ENCODE measurements at regions not wholly inside any gene's neighbourhood (a gene's known extent, or its start where the extent isn't known, plus 50 kb on each side); places are given as distances from the start of the nearest gene placed in this dataset.
"Not testable (repeated sequence)": the region's sequence is repeated elsewhere in the genome, so short reads cannot be mapped to it uniquely, and the experiment has no call there.

DNA sequence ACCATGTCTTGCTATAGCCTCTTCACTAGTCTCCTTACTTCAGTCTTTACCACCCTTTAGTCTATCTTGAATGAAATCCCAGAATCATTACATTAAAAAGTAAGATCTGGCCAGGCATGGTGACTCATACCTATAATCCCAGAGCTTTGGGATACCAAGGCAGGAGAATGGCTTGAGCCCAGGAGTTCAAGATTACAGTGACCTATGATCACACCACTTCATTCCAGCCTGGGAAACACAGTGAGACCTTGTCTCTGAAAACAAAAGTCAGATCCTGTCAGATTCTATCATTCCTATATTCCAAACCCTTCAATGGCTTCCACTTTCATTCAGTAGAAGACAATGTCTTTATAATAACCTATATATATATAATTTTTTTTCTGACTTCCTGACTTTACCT lies 237.7 kb downstream of the UBE2NL start:
- TF ChIP-seq CTCF (IDR thresholded peaks at IDR 0.05; ENCODE audit: poor library complexity, severe bottlenecking); SMC3 (conservative IDR thresholded peaks at IDR 0.05; ENCODE audit: poor library complexity); EZH2 (IDR thresholded peaks at IDR 0.05; ENCODE audit: borderline replicate concordance, insufficient read depth, low read length, poor library complexity, severe bottlenecking); TAF1 (IDR thresholded peaks at IDR 0.05; ENCODE audit: low read depth); POLR2AphosphoS5 (IDR thresholded peaks at IDR 0.05); EP300 (conservative IDR thresholded peaks at IDR 0.05; ENCODE audit: poor library complexity, severe bottlenecking): not testable (repeated sequence)

Data from neural cell (in vitro differentiated cells).